ENCODE measurements at regions not wholly inside any gene's neighbourhood (a gene's known extent, or its start where the extent isn't known, plus 50 kb on each side); places are given as distances from the start of the nearest gene placed in this dataset.
"Not testable (repeated sequence)": the region's sequence is repeated elsewhere in the genome, so short reads cannot be mapped to it uniquely, and the experiment has no call there.

DNA sequence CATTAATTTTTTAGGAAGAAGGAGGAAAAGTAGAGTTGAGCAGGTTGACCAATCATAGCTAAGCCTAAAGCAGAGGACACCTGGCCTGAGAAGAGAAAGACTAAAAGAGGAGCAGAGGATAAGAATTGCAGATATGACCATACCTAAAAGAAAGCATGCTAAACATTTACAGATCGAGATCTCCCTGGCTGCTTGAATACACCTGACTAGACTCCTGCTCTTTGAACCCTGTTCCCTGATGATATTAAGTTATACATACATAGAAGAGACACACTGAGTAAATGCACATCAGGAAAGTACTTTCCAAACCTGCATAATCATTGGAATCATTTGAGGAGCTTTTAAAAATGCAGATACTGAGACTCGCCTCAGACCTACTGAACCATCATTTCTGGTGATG lies 232.3 kb upstream of the ELL2 start:
- Mint-ChIP-seq H3K4me3 (no peak overlapping the region), H3K27ac (no peak overlapping the region)

GRCh38 chr5:96189987-96190386 lies 228.3 kb upstream of the ELL2 start:
- no peak overlapping the region for H3K27ac Mint-ChIP-seq
- TF ChIP-seq, protein P1, sequence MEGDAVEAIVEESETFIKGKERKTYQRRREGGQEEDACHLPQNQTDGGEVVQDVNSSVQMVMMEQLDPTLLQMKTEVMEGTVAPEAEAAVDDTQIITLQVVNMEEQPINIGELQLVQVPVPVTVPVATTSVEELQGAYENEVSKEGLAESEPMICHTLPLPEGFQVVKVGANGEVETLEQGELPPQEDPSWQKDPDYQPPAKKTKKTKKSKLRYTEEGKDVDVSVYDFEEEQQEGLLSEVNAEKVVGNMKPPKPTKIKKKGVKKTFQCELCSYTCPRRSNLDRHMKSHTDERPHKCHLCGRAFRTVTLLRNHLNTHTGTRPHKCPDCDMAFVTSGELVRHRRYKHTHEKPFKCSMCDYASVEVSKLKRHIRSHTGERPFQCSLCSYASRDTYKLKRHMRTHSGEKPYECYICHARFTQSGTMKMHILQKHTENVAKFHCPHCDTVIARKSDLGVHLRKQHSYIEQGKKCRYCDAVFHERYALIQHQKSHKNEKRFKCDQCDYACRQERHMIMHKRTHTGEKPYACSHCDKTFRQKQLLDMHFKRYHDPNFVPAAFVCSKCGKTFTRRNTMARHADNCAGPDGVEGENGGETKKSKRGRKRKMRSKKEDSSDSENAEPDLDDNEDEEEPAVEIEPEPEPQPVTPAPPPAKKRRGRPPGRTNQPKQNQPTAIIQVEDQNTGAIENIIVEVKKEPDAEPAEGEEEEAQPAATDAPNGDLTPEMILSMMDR (IDR thresholded peaks at IDR 0.05), result no peak
- peaks cover 42% of the 10 kb centered on the region for H3K4me1 Mint-ChIP-seq (ENCODE audit: low read depth)
- peaks cover 4% of the 10 kb centered on the region; the same call in 1 of the 2 replicates for H3K27me3 Mint-ChIP-seq (ENCODE audit: insufficient read depth)
- peaks cover 9% of the 10 kb centered on the region; the same call in 1 of the 2 replicates for H3K9me3 Mint-ChIP-seq
- H3K36me3 Mint-ChIP-seq (ENCODE audit: low read depth), result peaks cover 18% of the 10 kb centered on the region
- H3K4me3 Mint-ChIP-seq, result no peak overlapping the region
- DNase-seq, result no peak

More for the DNA sequence above, 232.3 kb upstream of the ELL2 start:
- Mint-ChIP-seq H3K4me1 (ENCODE audit: low read depth) (peaks cover 66% of the 10 kb centered on the region), H3K36me3 (ENCODE audit: low read depth) (peaks cover 6% of the 10 kb centered on the region; the same call in 1 of the 2 replicates), H3K9me3 (no peaks in the 10 kb centered on the region), H3K27me3 (ENCODE audit: insufficient read depth) (peaks cover 2% of the 10 kb centered on the region; the same call in 1 of the 2 replicates)
- TF ChIP-seq, protein P1 (IDR thresholded peaks at IDR 0.05), result no peak
- DNase-seq, result no peak

- Mint-ChIP-seq H3K9me3 (peaks cover 16% of the 10 kb centered on the region; the same call in 1 of the 2 replicates), H3K36me3 (ENCODE audit: low read depth) (peaks cover 24% of the 10 kb centered on the region), H3K4me3 (no peak overlapping the region), H3K4me1 (ENCODE audit: low read depth) (peaks cover 38% of the 10 kb centered on the region), H3K27me3 (ENCODE audit: insufficient read depth) (peaks cover 4% of the 10 kb centered on the region; the same call in 1 of the 2 replicates), H3K27ac (no peak overlapping the region)
- TF ChIP-seq, protein P1 (IDR thresholded peaks at IDR 0.05), result peak; percentile 41; the same call in 1 of the 2 replicates
- DNase-seq, result no peak
Observed at GRCh38 chr5:96189028-96189826, 227.6 kb upstream of the ELL2 start.

GRCh38 chr5:96187309-96188027 lies 225.8 kb upstream of the ELL2 start:
- H3K27me3 Mint-ChIP-seq (ENCODE audit: insufficient read depth), result peaks cover 4% of the 10 kb centered on the region; the same call in 1 of the 2 replicates

DNA sequence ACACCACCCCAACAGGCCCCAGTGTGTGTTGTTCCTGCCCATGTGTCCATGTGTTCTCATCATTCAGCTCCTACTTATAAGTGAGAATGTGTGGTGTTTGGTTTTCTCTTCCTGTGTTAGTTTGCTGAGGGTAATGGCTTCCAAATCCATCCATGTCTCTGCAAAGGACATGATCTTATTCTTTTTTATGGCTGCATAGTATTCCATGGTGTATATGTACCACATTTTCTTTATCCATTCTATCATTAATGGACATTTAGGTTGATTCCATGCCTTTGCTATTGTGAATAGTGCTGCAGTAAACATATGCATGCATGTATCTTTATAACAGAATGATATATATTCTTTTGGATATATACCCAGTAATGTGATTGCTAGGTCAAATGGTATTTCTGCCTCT lies 222.9 kb upstream of the ELL2 start:
- peaks cover 45% of the 10 kb centered on the region for H3K4me1 Mint-ChIP-seq (ENCODE audit: low read depth)
- peaks cover 28% of the 10 kb centered on the region for H3K36me3 Mint-ChIP-seq (ENCODE audit: low read depth)
- H3K9me3 Mint-ChIP-seq, result peaks cover 19% of the 10 kb centered on the region; the same call in 1 of the 2 replicates
- H3K4me3 Mint-ChIP-seq; H3K27me3 Mint-ChIP-seq (ENCODE audit: insufficient read depth); H3K27ac Mint-ChIP-seq; DNase-seq: not testable (repeated sequence)

More at GRCh38 chr5:96187309-96188027, 225.8 kb upstream of the ELL2 start:
- peaks cover 31% of the 10 kb centered on the region for H3K4me1 Mint-ChIP-seq (ENCODE audit: low read depth)
- TF ChIP-seq, protein P1 (IDR thresholded peaks at IDR 0.05), result no peak
- DNase-seq, result no peak
- H3K9me3 Mint-ChIP-seq, result peaks cover 17% of the 10 kb centered on the region; the same call in 1 of the 2 replicates
- no peak overlapping the region for H3K27ac Mint-ChIP-seq
- H3K36me3 Mint-ChIP-seq (ENCODE audit: low read depth), result peaks cover 26% of the 10 kb centered on the region
- H3K4me3 Mint-ChIP-seq, result no peak overlapping the region

All from HFFc6 (cell line).